CD14-positive monocyte (primary cell): ENCODE measurements at regions not wholly inside any gene's neighbourhood (a gene's known extent, or its start where the extent isn't known, plus 50 kb on each side); places are given as distances from the start of the nearest gene placed in this dataset.
"Not testable (repeated sequence)": the region's sequence is repeated elsewhere in the genome, so short reads cannot be mapped to it uniquely, and the experiment has no call there.

Experiments
- DNase-seq, 3 donors: peaks; one replicate each; pipeline ENCODE4 v3.0.0-alpha.2; 2011 to 2022
- H2AFZ ChIP-seq: 2 replicates; pipeline ENCODE4 v1.6.0; 2012; ENCODE audit warnings: mild to moderate bottlenecking, low read depth, low read length, inconsistent platforms; ENCODE audit not compliant: insufficient read depth, poor library complexity, severe bottlenecking
- H3K27ac ChIP-seq, 2 donors: 1 replicate in 1 of 2; 2 replicates in 1 of 2; pipeline ENCODE4 v1.5.1; 2012 to 2013; ENCODE audit warnings: low read length in 2 of 2, control low read depth in 1 of 2, inconsistent platforms in 1 of 2, low read depth in 1 of 2, mild to moderate bottlenecking in 1 of 2
- H3K27me3 ChIP-seq, 2 donors: one replicate each; pipeline versions ENCODE4 v1.6.0 to v1.6.1; 2011 to 2013; ENCODE audit warnings: low read length in 2 of 2; ENCODE audit not compliant: control insufficient read depth in 2 of 2, insufficient read depth in 2 of 2
- H3K36me3 ChIP-seq, 2 donors: replicated peaks in 1 of 2; 1 replicate in 1 of 2; 2 replicates in 1 of 2; pipeline versions ENCODE4 v1.5.1 to v1.6.1; 2012 to 2013; ENCODE audit warnings: low read length in 2 of 2, control low read depth in 1 of 2, inconsistent platforms in 1 of 2, mild to moderate bottlenecking in 1 of 2; ENCODE audit not compliant: insufficient read depth in 2 of 2, control insufficient read depth in 1 of 2
- H3K4me1 ChIP-seq, 2 donors: 1 replicate in 1 of 2; 2 replicates in 1 of 2; pipeline versions ENCODE4 v1.5.1 to v1.6.1; 2012 to 2013; ENCODE audit warnings: low read length in 2 of 2, control low read depth in 1 of 2, inconsistent platforms in 1 of 2, mild to moderate bottlenecking in 1 of 2, moderate library complexity in 1 of 2; ENCODE audit not compliant: insufficient read depth in 2 of 2, control insufficient read depth in 1 of 2
- H3K4me2 ChIP-seq: replicated peaks from 2 replicates; pipeline ENCODE3; 2012; ENCODE audit warnings: low read length, moderate library complexity, mild to moderate bottlenecking; ENCODE audit not compliant: poor library complexity, severe bottlenecking; ENCODE audit errors: extremely low read depth
- H3K4me3 ChIP-seq, 3 experiments: fragments of 200-600 bp in 1 of 3; sonication (generic) in 1 of 3; replicated peaks in 1 of 3; 1 replicate in 2 of 3; 2 replicates in 1 of 3; pipeline ENCODE4 v1.5.1; 2011 to 2013; ENCODE audit warnings: low read length in 3 of 3, mild to moderate bottlenecking in 3 of 3, control low read depth in 2 of 3, low read depth in 2 of 3, inconsistent platforms in 1 of 3, moderate library complexity in 1 of 3
- H3K79me2 ChIP-seq: 2 replicates; pipeline ENCODE4 v1.6.0; 2012; ENCODE audit warnings: mild to moderate bottlenecking, control low read depth, inconsistent platforms, low read length, moderate library complexity; ENCODE audit not compliant: insufficient read depth
- H3K9ac ChIP-seq: 2 replicates; pipeline ENCODE4 v1.6.0; 2017; ENCODE audit warnings: low read length, mild to moderate bottlenecking; ENCODE audit not compliant: insufficient read depth, poor library complexity, severe bottlenecking
- H3K9me3 ChIP-seq, 2 donors: replicated peaks in 1 of 2; 1 replicate in 1 of 2; 2 replicates in 1 of 2; pipeline versions ENCODE4 v1.5.1 to v1.6.1; 2012 to 2013; ENCODE audit warnings: low read length in 2 of 2, control low read depth in 1 of 2; ENCODE audit not compliant: control insufficient read depth in 1 of 2, insufficient read depth in 1 of 2
- H4K20me1 ChIP-seq: 2 replicates; pipeline ENCODE4 v1.6.0; 2012; ENCODE audit warnings: mild to moderate bottlenecking, low read length, control low read depth, moderate library complexity; ENCODE audit not compliant: insufficient read depth
- H3K27ac Mint-ChIP-seq, 7 donors: one replicate each; pipeline ENCODE4 v1.8.0; 2020; ENCODE audit warnings: mild to moderate bottlenecking in 7 of 7, mixed read lengths in 7 of 7, moderate library complexity in 6 of 7, inconsistent platforms in 2 of 7
- H3K27me3 Mint-ChIP-seq, 3 donors: one replicate each; pipeline ENCODE4 v1.8.0; 2021 to 2022; ENCODE audit warnings: low read depth in 3 of 3, mild to moderate bottlenecking in 3 of 3, mixed read lengths in 3 of 3, moderate library complexity in 3 of 3, inconsistent platforms in 1 of 3
- H3K36me3 Mint-ChIP-seq, 2 donors: one replicate each; pipeline ENCODE4 v1.8.0; 2020; ENCODE audit warnings: mixed read lengths in 2 of 2, inconsistent platforms in 1 of 2, mild to moderate bottlenecking in 1 of 2
- H3K4me1 Mint-ChIP-seq: one replicate; pipeline ENCODE4 v1.8.0; 2020; ENCODE audit warnings: mild to moderate bottlenecking, mixed read lengths
- H3K4me3 Mint-ChIP-seq, 2 donors: one replicate each; pipeline ENCODE4 v1.8.0; 2020; ENCODE audit warnings: mild to moderate bottlenecking in 2 of 2, mixed read lengths in 2 of 2, moderate library complexity in 1 of 2
- H3K9me3 Mint-ChIP-seq, 7 donors: one replicate each; pipeline ENCODE4 v1.8.0; 2020 to 2022; ENCODE audit warnings: mixed read lengths in 7 of 7, mild to moderate bottlenecking in 6 of 7, moderate library complexity in 6 of 7, inconsistent platforms in 2 of 7
- WGBS: methylation state at CpG from one replicate; pipeline ENCODE4 v1.1.5; 2013; ENCODE audit warnings: missing lambda C conversion rate; ENCODE audit not compliant: insufficient coverage; 5-methylcytosine and 5-hydroxymethylcytosine counted together
- intact Hi-C, 2 donors: fragments of 100-400 bp; cut with micrococcal nuclease; formaldehyde crosslinking; loops; one replicate each; pipeline versions ENCODE4 v1.15.0 to v1.15.1; 2023
- TF ChIP-seq, protein P1 (sequence below): fragments of 200-600 bp; IDR thresholded peaks from one replicate; pipeline ENCODE4 v1.8.0; 2022; ENCODE audit warnings: antibody characterized with exemption, mild to moderate bottlenecking

DNA sequence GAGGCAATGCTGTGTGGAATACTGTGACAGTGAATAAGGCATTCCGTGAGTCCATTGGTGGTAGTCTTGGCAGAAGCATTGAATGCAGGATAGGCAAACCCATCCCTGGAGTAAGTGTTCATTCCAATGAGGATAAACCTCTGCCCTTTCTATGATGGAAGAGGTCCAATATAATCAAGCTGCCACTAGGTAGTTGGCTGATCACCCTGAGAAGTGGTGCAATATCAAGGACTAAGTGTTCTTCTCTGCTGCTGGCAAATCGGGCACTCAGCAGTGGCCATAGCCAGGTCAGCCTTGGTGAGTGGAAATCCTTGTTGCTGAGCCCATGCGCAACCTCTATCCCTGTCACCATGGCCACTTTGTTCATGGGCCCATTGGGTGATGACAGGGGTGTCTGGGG lies 70.1 kb downstream of the FBXO4 start:
- DNase-seq: no peak
- Mint-ChIP-seq H3K4me3 (no peak overlapping the region), H3K27ac (no peak overlapping the region), H3K9me3 (peaks cover 0 to 14% (median 4%) of the 10 kb centered on the region in 7 donors), H3K4me1 (no peaks in the 10 kb centered on the region), H3K27me3 (peaks cover 2 to 3% (median 2%) of the 10 kb centered on the region in 3 donors), H3K36me3 (no peaks in the 10 kb centered on the region)
- Histone ChIP-seq H3K27ac (no peak overlapping the region), H3K9me3 (peaks cover 0 to 3% of the 10 kb centered on the region in 2 donors), H3K79me2 (no peaks in the 10 kb centered on the region), H3K36me3 (no peaks in the 10 kb centered on the region), H4K20me1 (no peaks in the 10 kb centered on the region), H3K27me3 (no peaks in the 10 kb centered on the region), H3K4me2 (no peak overlapping the region), H2AFZ (no peak overlapping the region), H3K4me1 (no peaks in the 10 kb centered on the region), H3K4me3 (no peak overlapping the region), H3K9ac (no peak overlapping the region)
- 92% methylated on average over 2 of the region's 3 CpGs for WGBS
- TF ChIP-seq, protein P1, sequence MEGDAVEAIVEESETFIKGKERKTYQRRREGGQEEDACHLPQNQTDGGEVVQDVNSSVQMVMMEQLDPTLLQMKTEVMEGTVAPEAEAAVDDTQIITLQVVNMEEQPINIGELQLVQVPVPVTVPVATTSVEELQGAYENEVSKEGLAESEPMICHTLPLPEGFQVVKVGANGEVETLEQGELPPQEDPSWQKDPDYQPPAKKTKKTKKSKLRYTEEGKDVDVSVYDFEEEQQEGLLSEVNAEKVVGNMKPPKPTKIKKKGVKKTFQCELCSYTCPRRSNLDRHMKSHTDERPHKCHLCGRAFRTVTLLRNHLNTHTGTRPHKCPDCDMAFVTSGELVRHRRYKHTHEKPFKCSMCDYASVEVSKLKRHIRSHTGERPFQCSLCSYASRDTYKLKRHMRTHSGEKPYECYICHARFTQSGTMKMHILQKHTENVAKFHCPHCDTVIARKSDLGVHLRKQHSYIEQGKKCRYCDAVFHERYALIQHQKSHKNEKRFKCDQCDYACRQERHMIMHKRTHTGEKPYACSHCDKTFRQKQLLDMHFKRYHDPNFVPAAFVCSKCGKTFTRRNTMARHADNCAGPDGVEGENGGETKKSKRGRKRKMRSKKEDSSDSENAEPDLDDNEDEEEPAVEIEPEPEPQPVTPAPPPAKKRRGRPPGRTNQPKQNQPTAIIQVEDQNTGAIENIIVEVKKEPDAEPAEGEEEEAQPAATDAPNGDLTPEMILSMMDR: no peak
- intact Hi-C loops: no loop called here

DNA sequence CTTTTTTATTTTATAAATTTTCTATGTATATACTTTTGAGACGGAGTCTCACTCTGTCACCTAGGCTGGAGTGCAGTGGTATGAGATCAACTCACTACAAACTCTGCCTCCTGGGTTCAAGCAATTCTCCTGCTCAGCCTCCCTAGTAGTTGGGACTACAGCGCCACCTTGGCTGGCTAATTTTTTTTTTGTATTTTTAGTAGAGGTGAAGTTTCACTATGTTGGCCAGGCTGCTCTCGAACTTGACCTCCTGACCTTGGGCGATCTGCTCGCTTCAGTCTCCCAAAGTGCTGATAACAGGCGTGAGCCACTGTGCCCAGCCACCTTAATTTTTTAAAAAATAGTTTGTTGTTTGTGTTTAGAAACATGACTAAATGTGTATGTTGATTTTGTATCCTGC lies 76.6 kb downstream of the FBXO4 start:
- no peaks in the 10 kb centered on the region for H3K27me3 ChIP-seq
- no peak overlapping the region for H3K27ac ChIP-seq
- no peaks in the 10 kb centered on the region for H3K36me3 Mint-ChIP-seq
- no peak overlapping the region for H3K9ac ChIP-seq
- H3K36me3 ChIP-seq: no peaks in the 10 kb centered on the region
- TF ChIP-seq, protein P1: no peak
- H3K4me1 Mint-ChIP-seq: no peaks in the 10 kb centered on the region
- H3K4me1 ChIP-seq: no peaks in the 10 kb centered on the region
- no peak overlapping the region for H3K4me2 ChIP-seq
- H3K4me3 ChIP-seq: no peak overlapping the region
- peaks cover 0 to 2% (median 2%) of the 10 kb centered on the region in 3 donors for H3K27me3 Mint-ChIP-seq
- peaks cover 0 to 11% (median 2%) of the 10 kb centered on the region in 7 donors for H3K9me3 Mint-ChIP-seq
- H3K79me2 ChIP-seq: no peaks in the 10 kb centered on the region
- no peak overlapping the region for H2AFZ ChIP-seq
- peaks cover 0 to 3% of the 10 kb centered on the region in 2 donors for H3K9me3 ChIP-seq
- no peak overlapping the region for H3K27ac Mint-ChIP-seq
- no peaks in the 10 kb centered on the region for H4K20me1 ChIP-seq
- no peak for DNase-seq
- no peak overlapping the region for H3K4me3 Mint-ChIP-seq
- WGBS: 85% methylated on average over 2 of the region's 6 CpGs
- intact Hi-C loops: no loop called here

DNA sequence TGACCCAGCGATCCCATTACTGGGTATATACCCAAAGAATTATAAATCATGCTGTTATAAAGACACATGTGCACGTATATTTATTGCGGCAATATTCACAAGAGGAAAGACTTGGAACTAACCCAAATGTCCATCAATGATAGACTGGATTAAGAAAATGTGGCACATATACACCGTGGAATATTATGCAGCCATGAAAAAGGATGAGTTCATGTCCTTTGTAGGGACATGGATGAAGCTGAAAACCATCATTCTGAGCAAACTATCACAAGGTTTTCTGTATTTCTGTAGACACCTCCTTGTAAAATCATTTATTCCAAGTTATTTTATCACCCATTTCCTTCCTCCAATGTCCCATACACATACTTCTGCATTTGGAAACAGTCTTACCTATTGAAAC lies 78.8 kb downstream of the FBXO4 start:
- intact Hi-C loops, H3K36me3 Mint-ChIP-seq, H3K4me3 ChIP-seq, H3K27me3 Mint-ChIP-seq, H3K4me3 Mint-ChIP-seq, H3K9me3 Mint-ChIP-seq, H3K4me2 ChIP-seq, H3K4me1 Mint-ChIP-seq, H3K27ac Mint-ChIP-seq, H3K36me3 ChIP-seq, H3K4me1 ChIP-seq, DNase-seq, H3K9ac ChIP-seq, H3K27ac ChIP-seq, H3K27me3 ChIP-seq, H3K79me2 ChIP-seq, H2AFZ ChIP-seq, H3K9me3 ChIP-seq, H4K20me1 ChIP-seq: not testable (repeated sequence)
- no CpG with 5 or more reads among the region's 4 CpGs for WGBS
